ENCODE measurements at regions not wholly inside any gene's neighbourhood (a gene's known extent, or its start where the extent isn't known, plus 50 kb on each side); places are given as distances from the start of the nearest gene placed in this dataset.

- TF ChIP-seq CTCF (IDR thresholded peaks at IDR 0.05; ENCODE audit: insufficient read depth, low read depth, low read length) (no peak), EZH2 (IDR thresholded peaks at IDR 0.05; ENCODE audit: insufficient read depth, low read length) (no peak)
These were observed 151.2 kb downstream of the IRX5 start for GRCh38 chr16:55081622-55082590.
